ENCODE measurements at regions not wholly inside any gene's neighbourhood (a gene's known extent, or its start where the extent isn't known, plus 50 kb on each side); places are given as distances from the start of the nearest gene placed in this dataset.

- DNase-seq, result no peak
Measured at GRCh38 chr1:199766218-199766792, 261.2 kb upstream of the NR5A2 start.

- DNase-seq, result no peak
Measured at GRCh38 chr1:199767700-199768099, 259.8 kb upstream of the NR5A2 start.

GRCh38 chr1:199774433-199775089 is 252.9 kb upstream of the NR5A2 start:
- no peak for DNase-seq

GRCh38 chr1:199776768-199777497 is 250.6 kb upstream of the NR5A2 start:
- no peak for DNase-seq

DNA sequence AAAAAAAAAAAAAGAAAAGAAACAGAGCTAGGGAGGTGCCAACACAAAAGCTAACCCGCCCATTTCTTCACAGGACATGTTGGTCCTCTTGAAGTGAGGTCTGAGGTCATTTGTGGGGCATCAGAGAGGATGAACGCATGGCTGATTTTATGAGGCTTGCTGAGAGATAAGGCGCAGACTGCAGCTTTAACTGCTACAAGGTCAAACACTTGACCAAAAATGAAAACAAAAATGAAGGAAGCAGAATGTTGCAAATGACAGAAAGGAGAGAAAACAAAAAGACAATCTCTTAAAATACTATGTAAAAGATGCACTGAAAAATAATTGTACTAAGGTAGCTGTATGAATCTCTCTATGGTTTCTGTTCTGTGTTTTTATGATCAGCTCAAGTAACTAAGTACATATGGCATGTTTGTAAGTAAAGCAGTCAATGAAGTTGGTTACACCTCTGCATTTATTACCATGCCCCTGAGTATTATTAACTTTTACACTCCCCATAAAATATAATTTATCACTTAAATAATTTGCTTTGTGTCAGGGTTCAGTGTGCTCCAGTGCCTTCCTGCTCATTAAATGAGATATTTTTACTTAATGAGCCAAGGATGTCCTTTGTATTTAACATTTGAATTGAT is 249.1 kb upstream of the NR5A2 start:
- no peak for DNase-seq

DNA sequence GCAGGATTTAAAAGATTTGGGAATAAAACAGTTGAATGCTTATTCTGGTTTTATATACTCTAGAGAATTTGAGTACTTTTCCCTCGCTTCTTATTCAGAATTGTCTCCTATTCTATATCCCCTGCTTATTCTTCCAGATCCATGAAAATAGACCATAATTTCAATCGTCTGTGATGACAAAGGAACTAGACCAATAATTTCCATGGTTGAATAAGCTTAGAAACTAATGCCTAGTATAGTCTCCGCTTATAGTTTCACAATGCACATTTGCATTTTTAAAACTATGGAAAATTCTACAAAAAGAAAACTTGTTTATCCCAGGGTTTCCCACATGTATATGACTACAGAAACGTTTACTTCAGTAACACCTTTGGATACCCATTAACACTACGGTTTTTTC is 247.4 kb upstream of the NR5A2 start:
- DNase-seq, result no peak

DNA sequence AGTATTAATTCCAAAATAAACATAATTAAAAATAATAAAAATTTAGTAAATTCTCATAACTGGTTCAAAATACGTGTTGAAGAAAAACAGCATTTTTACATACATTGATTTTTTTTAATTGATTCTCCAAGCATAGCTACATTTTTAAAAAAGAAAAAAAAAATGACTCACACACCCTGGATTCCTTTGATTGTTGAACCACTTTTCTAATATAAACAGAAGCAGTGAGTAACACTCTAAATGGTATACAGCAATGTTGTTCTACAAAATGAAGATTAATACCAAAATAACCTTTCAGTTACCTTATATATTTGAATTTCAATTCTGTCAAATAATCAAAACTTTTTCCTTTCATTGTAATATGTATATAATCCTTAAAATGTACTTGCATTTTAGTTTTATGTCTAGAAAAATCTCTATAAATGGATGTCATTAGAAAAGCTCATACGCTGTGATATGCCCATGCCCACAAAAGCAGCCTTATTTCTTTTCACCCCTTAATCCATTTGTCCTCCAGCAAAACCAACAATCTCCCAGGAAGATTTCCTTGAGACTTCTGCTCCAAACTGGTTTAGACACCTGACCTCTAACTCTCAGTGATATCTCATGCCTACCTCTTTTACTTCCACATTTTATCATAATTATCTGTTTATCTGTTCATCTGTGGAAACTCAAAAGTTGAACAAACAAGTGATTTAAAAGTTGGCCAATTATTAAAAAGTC is 246.4 kb upstream of the NR5A2 start:
- no peak for DNase-seq

DNA sequence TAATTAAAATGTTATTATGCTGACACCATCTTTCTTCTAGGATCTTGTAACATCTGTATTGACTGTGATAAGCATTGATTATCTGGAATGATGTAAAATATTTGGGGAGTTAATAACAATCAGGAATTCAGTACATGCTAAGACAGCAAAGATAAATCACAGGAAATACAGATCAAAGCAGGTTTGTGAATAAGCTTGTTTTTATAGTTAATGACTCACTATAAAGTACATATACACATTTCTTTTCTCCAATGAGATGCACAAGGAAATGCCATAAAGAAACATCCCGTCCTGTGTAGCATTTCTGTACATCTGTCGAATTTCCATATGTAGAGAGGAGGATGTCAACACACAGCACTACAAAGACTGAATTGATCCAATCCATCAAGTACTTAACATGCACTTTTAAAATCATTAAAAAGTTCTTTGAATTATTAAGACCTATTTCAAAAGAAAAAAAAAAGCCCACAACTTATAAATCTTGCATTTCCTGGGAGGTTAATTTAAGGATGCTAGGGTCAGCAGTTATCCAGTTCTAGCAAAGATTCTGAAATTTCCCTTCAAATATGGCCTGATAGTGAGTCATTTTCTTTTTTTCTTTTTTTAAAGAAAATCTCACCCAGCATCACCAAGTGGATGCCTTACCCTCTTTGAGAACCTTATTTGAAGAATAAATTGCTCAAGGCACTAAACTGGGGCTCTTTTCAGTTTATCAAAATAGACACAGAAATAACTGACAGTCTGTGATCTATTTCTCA is 243.2 kb upstream of the NR5A2 start:
- no peak for DNase-seq

- DNase-seq, result no peak
Measured at GRCh38 chr1:199786695-199787094, 240.8 kb upstream of the NR5A2 start.

- no peak for DNase-seq
Measured at GRCh38 chr1:199789141-199789540, 238.4 kb upstream of the NR5A2 start.

- DNase-seq, result no peak
Measured at GRCh38 chr1:199791495-199791894, 236.0 kb upstream of the NR5A2 start.

DNA sequence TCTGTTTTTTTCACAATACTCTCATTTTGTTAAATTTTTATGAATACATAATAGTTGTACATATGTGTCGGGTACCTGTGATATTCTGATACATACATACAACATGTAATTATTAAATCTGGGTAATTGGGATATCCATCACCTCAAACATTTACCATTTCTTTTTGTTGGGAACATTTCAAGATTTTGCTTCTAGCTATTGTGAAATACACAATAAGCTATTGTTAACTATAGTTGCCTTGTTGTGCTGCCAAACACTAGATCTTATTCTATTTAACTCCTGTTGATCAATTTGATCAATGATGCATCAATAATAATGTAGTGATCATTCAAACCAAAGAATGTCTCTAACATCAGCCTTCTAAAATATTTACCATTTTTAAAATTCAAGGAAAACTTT is 234.6 kb upstream of the NR5A2 start:
- DNase-seq, result no peak

GRCh38 chr1:199794105-199794863 is 233.2 kb upstream of the NR5A2 start:
- no peak for DNase-seq

- DNase-seq, result no peak
Measured at GRCh38 chr1:199799116-199799515, 228.4 kb upstream of the NR5A2 start.

DNA sequence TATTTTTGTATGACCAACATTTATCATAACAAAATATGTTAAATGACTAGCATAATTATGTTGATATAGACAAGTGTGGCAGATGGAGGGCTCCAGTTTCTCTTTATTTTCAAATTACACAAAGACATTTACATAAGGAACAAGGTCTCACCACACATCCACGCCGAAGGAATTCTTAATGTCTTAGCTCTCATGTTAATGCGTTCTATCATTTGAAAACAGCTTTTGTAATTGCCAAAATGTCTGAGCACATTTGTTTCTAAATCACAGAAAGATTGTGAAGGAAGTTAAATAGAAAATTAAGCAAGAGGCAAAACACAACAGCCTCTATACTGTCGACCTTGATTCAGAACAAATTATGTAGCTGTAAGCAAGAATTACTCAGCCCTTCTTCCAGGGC is 223.0 kb upstream of the NR5A2 start:
- DNase-seq, result no peak

DNA sequence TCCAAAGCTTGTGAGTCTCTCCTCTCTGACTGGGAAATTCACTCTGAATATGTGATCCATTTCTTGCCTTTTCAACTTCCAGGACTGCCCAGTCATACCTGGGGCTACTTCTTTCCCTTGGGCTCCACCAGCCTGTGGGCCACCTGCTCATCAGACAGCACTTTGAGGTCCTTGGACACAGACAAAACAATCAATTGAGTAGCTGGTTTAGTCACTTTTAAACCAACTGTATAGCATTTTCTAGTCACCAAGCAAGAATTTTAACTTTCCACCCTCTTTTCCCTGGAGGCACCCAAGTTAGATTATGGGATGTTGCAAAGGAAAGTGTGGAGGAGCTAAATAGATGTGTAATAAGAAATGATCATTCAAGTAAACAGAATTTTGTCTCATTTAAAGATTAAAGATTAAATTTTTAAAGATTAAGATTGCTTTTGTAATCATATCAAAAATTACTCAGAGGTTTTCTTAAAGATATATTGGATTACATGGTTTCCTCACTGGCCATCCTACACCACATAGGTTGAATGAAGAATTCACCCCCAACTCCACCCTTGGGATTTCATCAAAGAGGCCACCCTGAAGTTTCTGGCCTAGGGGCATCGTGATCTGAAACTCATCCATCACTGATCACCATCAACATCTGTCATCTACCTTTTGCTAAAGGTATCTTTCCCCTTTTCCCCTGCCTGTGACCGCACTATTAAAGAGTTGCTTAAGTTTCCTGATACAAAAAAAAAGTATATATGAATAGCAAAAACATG is 219.2 kb upstream of the NR5A2 start:
- no peak for DNase-seq

- DNase-seq, result no peak
Measured at GRCh38 chr1:199809311-199809710, 218.2 kb upstream of the NR5A2 start.

- DNase-seq, result no peak
Measured at GRCh38 chr1:199811163-199811562, 216.3 kb upstream of the NR5A2 start.

DNA sequence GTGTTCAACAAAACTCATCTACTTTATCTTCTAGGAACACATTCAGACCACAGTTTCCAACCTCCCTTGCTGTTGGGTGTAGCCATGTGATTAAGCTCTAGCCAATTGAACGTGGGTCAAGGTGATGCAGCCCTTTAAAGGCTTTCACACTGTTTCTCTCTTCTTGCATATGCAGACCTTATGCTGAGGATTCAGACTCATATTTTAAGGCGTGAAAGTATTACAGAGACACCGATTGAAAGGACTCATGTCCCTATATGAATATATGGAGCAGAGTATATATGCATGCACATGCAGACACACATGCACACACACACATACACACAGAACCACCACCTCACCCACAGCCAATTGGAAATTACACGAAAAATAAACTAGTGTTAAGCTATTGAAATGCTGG is 214.3 kb upstream of the NR5A2 start:
- DNase-seq, result no peak

GRCh38 chr1:199815947-199816346 is 211.6 kb upstream of the NR5A2 start:
- DNase-seq, result no peak

DNA sequence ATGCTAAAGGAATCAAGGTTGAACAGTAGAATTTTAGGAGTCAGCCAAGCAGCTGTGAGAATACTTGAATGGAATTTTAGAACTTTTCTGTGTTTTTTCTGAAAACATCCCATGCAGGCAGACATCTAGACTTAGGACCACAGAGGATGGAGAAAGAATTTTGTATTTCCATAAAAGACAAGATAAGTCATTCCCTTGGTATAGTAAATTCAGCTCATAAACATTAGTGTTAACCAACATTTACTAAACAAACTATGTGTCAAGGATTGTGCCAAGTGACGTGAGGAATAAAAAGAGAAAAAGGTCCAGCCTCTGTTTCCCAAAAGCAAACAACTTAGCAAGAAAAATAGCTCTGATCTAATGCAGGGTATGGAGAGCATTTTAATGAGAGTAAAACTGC is 210.2 kb upstream of the NR5A2 start:
- no peak for DNase-seq

Measured in stimulated activated CD4-positive, alpha-beta T cell treated with anti-CD3 and anti-CD28 coated beads, Interleukin-4, amount 100 ng/mL, for 4 hours (primary cell).